IMR-90 (cell line): ENCODE measurements at regions not wholly inside any gene's neighbourhood (a gene's known extent, or its start where the extent isn't known, plus 50 kb on each side); places are given as distances from the start of the nearest gene placed in this dataset.

Source experiments
- ATAC-seq: fragments of 200-7000 bp; cut with Tn5 transposase; 2 replicates; pipeline ENCODE4 v1.9.1; 2020; ENCODE audit warnings: low read depth, mild to moderate bottlenecking, moderate library complexity
- BruUV-seq: library from RNA; stranded (reverse); fragments of 400-500 nt; replicated peaks from 2 replicates; lab custom pipeline; 2021; lab: Mats Ljungman, UMichigan
- CTCF ChIA-PET: fragments of 300-600 bp; formaldehyde crosslinking; extraction: SDS; loops from one replicate; lab custom pipeline; 2021; ENCODE audit warnings: antibody characterized with exemption; lab: Yijun Ruan, JAX
- POLR2A ChIA-PET: fragments of 300-600 bp; sonication (Branson Sonifier 250); formaldehyde crosslinking; loops from one replicate; lab custom pipeline; 2022; ENCODE audit warnings: antibody characterized with exemption; ENCODE audit not compliant: unreplicated experiment; lab: Charles Lee
- DNase-seq: peaks from one replicate; pipeline ENCODE4 v3.0.0; 2013
- H2AFZ ChIP-seq: replicated peaks from 2 replicates; pipeline ENCODE3; 2013; ENCODE audit warnings: low read length, mild to moderate bottlenecking; ENCODE audit not compliant: poor library complexity
- H2AK5ac ChIP-seq: 2 replicates; pipeline ENCODE4 v1.6.1; 2013; ENCODE audit warnings: low read depth, low read length, inconsistent platforms
- H2AK9ac ChIP-seq: replicated peaks from 2 replicates; pipeline ENCODE3; 2013; ENCODE audit warnings: mild to moderate bottlenecking, low read depth, low read length, moderate library complexity; ENCODE audit not compliant: poor library complexity
- H2BK120ac ChIP-seq: 2 replicates; pipeline ENCODE4 v1.6.1; 2013; ENCODE audit warnings: low read depth, low read length, inconsistent platforms
- H2BK15ac ChIP-seq: 3 replicates; pipeline ENCODE4 v1.6.1; 2013; ENCODE audit warnings: low read depth, low read length, inconsistent platforms
- H2BK20ac ChIP-seq: 2 replicates; pipeline ENCODE4 v1.6.1; 2013; ENCODE audit warnings: low read depth, mild to moderate bottlenecking, inconsistent platforms, low read length, moderate library complexity
- H2BK5ac ChIP-seq: 2 replicates; pipeline ENCODE4 v1.6.1; 2013; ENCODE audit warnings: mild to moderate bottlenecking, low read depth, low read length, inconsistent platforms; ENCODE audit not compliant: poor library complexity, severe bottlenecking
- H3K14ac ChIP-seq: replicated peaks from 2 replicates; pipeline ENCODE4 v1.6.1; 2013; ENCODE audit warnings: low read depth, low read length, inconsistent platforms
- H3K18ac ChIP-seq: 2 replicates; pipeline ENCODE4 v1.6.1; 2013; ENCODE audit warnings: low read depth, low read length, control low read depth
- H3K23ac ChIP-seq: 2 replicates; pipeline ENCODE4 v1.6.1; 2013; ENCODE audit warnings: low read depth, low read length, inconsistent platforms
- H3K27ac ChIP-seq: 2 replicates; pipeline ENCODE4 v1.5.1; 2013; ENCODE audit warnings: mild to moderate bottlenecking, control low read depth, low read length; ENCODE audit not compliant: insufficient read depth
- H3K27me3 ChIP-seq: 2 replicates; pipeline ENCODE4 v1.6.1; 2013; ENCODE audit warnings: low read length; ENCODE audit not compliant: control insufficient read depth, insufficient read depth
- H3K36me3 ChIP-seq: 2 replicates; pipeline ENCODE4 v1.6.1; 2013; ENCODE audit warnings: low read length, mixed read lengths; ENCODE audit not compliant: control insufficient read depth, insufficient read depth
- H3K4ac ChIP-seq: 2 replicates; pipeline ENCODE4 v1.6.1; 2013; ENCODE audit warnings: low read depth, low read length, inconsistent platforms
- H3K4me1 ChIP-seq: 2 replicates; pipeline ENCODE4 v1.6.1; 2013; ENCODE audit warnings: low read length, mixed read lengths; ENCODE audit not compliant: control insufficient read depth, insufficient read depth
- H3K4me2 ChIP-seq: 2 replicates; pipeline ENCODE4 v1.6.1; 2013; ENCODE audit warnings: low read depth, mild to moderate bottlenecking, control low read depth, low read length, moderate library complexity
- H3K4me3 ChIP-seq: 2 replicates; pipeline ENCODE4 v1.5.1; 2013; ENCODE audit warnings: low read depth, mild to moderate bottlenecking, control low read depth, low read length, moderate library complexity; ENCODE audit not compliant: insufficient read depth
- H3K56ac ChIP-seq: 2 replicates; pipeline ENCODE4 v1.6.1; 2013; ENCODE audit warnings: low read length, inconsistent platforms; ENCODE audit not compliant: insufficient read depth; ENCODE audit errors: extremely low read depth
- H3K79me1 ChIP-seq, 2 experiments: 2 replicates each; pipeline ENCODE4 v1.6.1; 2013; ENCODE audit warnings: low read length in 2 of 2, inconsistent platforms in 1 of 2, low read depth in 1 of 2
- H3K9ac ChIP-seq: 2 replicates; pipeline ENCODE4 v1.6.1; 2013; ENCODE audit warnings: low read depth, low read length, control low read depth
- H3K9me1 ChIP-seq: 2 replicates; pipeline ENCODE4 v1.6.1; 2013; ENCODE audit warnings: low read length, inconsistent platforms; ENCODE audit not compliant: insufficient read depth
- H3K9me3 ChIP-seq: 2 replicates; pipeline ENCODE4 v1.6.1; 2013; ENCODE audit warnings: low read length; ENCODE audit not compliant: control insufficient read depth, insufficient read depth
- H4K20me1 ChIP-seq: 2 replicates; pipeline ENCODE4 v1.6.1; 2013; ENCODE audit warnings: low read length, inconsistent platforms; ENCODE audit not compliant: insufficient read depth
- H4K5ac ChIP-seq: 2 replicates; pipeline ENCODE4 v1.6.1; 2013; ENCODE audit warnings: mild to moderate bottlenecking, low read depth, low read length, control low read depth
- H4K8ac ChIP-seq, 2 experiments: 2 replicates each; pipeline ENCODE4 v1.6.1; 2013; ENCODE audit warnings: low read depth in 2 of 2, low read length in 2 of 2, control low read depth in 1 of 2, inconsistent platforms in 1 of 2
- H4K91ac ChIP-seq: 2 replicates; pipeline ENCODE4 v1.6.1; 2013; ENCODE audit warnings: low read depth, low read length, inconsistent platforms; ENCODE audit not compliant: insufficient read depth
- BHLHE40 ChIP-seq: fragments of 150-350 bp; IDR thresholded peaks from 2 replicates; pipeline ENCODE4 v1.6.1; 2016; ENCODE audit warnings: mild to moderate bottlenecking, low read depth, low read length
- CEBPB ChIP-seq: IDR thresholded peaks from 2 replicates; pipeline ENCODE4 v1.6.1; 2012; ENCODE audit warnings: low read depth, low read length, improper control_type of control experiment
- CHD1 ChIP-seq: IDR thresholded peaks from 2 replicates; pipeline ENCODE4 v1.6.1; 2012; ENCODE audit warnings: low read depth, low read length, improper control_type of control experiment
- CTCF ChIP-seq: conservative IDR thresholded peaks from 2 replicates; pipeline ENCODE4 v1.5.1; 2012; ENCODE audit warnings: mild to moderate bottlenecking, low read depth, low read length, improper control_type of control experiment
- ELK1 ChIP-seq: fragments of 150-350 bp; IDR thresholded peaks from 2 replicates; pipeline ENCODE4 v1.6.1; 2016; ENCODE audit warnings: low read depth, mild to moderate bottlenecking, low read length, moderate library complexity, borderline replicate concordance
- FOS ChIP-seq: fragments of 150-350 bp; IDR thresholded peaks from 2 replicates; pipeline ENCODE4 v1.6.1; 2016; ENCODE audit warnings: low read depth, low read length
- MAFK ChIP-seq: IDR thresholded peaks from 2 replicates; pipeline ENCODE4 v1.6.1; 2012; ENCODE audit warnings: low read depth, low read length, improper control_type of control experiment
- MAZ ChIP-seq: IDR thresholded peaks from 2 replicates; pipeline ENCODE4 v1.6.1; 2012; ENCODE audit warnings: low read depth, mild to moderate bottlenecking, low read length, improper control_type of control experiment, moderate library complexity, borderline replicate concordance
- MXI1 ChIP-seq: IDR thresholded peaks from 2 replicates; pipeline ENCODE4 v1.6.1; 2012; ENCODE audit warnings: low read depth, mild to moderate bottlenecking, low read length, moderate library complexity, borderline replicate concordance
- NFE2L2 ChIP-seq: fragments of 150-350 bp; IDR thresholded peaks from 2 replicates; pipeline ENCODE4 v1.6.1; 2016; ENCODE audit warnings: low read depth, mild to moderate bottlenecking, low read length
- POLR2A ChIP-seq: IDR thresholded peaks from 2 replicates; pipeline ENCODE4 v1.6.1; 2012; ENCODE audit warnings: mild to moderate bottlenecking, low read depth, low read length
- RAD21 ChIP-seq: IDR thresholded peaks from 2 replicates; pipeline ENCODE4 v1.6.1; 2012; ENCODE audit warnings: low read length, improper control_type of control experiment
- RCOR1 ChIP-seq: IDR thresholded peaks from 2 replicates; pipeline ENCODE4 v1.6.1; 2012; ENCODE audit warnings: mild to moderate bottlenecking, low read length, improper control_type of control experiment; ENCODE audit not compliant: insufficient replicate concordance
- RFX5 ChIP-seq: IDR thresholded peaks from 2 replicates; pipeline ENCODE4 v1.8.0; 2012; ENCODE audit warnings: low read depth, mild to moderate bottlenecking, low read length, moderate library complexity
- SMC3 ChIP-seq: fragments of 150-350 bp; IDR thresholded peaks from 2 replicates; pipeline ENCODE4 v1.6.1; 2016; ENCODE audit warnings: low read depth, mild to moderate bottlenecking, antibody characterized with exemption, low read length, moderate library complexity
- USF2 ChIP-seq: fragments of 150-350 bp; IDR thresholded peaks from 2 replicates; pipeline ENCODE4 v1.6.1; 2017; ENCODE audit warnings: mild to moderate bottlenecking, antibody characterized with exemption, low read length, low read depth
- WGBS, 2 experiments: methylation state at CpG; one replicate each; pipeline versions ENCODE4 v1.1.5 to v1.1.7; 2013; ENCODE audit warnings: missing lambda C conversion rate in 2 of 2; ENCODE audit not compliant: insufficient read length in 1 of 2; ENCODE audit errors: extremely low coverage in 2 of 2; 5-methylcytosine and 5-hydroxymethylcytosine counted together
- dilution Hi-C: fragments of 300-500 bp; cut with HindIII; formaldehyde crosslinking; loops from one replicate; pipeline ENCODE4 v1.14.3; 2018; ENCODE audit warnings: low sequenced_read_pairs; ENCODE audit not compliant: unreplicated experiment
- in situ Hi-C: fragments of 300-500 bp; cut with MboI; formaldehyde crosslinking; loops from 3 replicates; pipeline ENCODE4 v1.14.3; 2019; ENCODE audit warnings: low sequenced_read_pairs, inconsistent platforms, mixed read lengths
- intact Hi-C: fragments of 100-400 bp; cut with micrococcal nuclease; formaldehyde crosslinking; loops from 2 replicates; pipeline ENCODE4 v1.10.0; 2022

- no TSS peak for BruUV-seq
- Histone ChIP-seq H2BK20ac (no peak overlapping the region), H4K8ac (no peak overlapping the region), H3K9ac (no peak overlapping the region), H2BK15ac (no peak overlapping the region), H3K36me3 (no peaks in the 10 kb centered on the region), H2BK120ac (no peak overlapping the region), H3K18ac (no peak overlapping the region), H4K20me1 (no peaks in the 10 kb centered on the region), H3K56ac (no peak overlapping the region), H3K27ac (no peak overlapping the region), H2AK5ac (no peak overlapping the region), H3K4me3 (no peak overlapping the region), H3K4me1 (no peaks in the 10 kb centered on the region), H3K9me1 (no peaks in the 10 kb centered on the region), H3K23ac (no peak overlapping the region), H2BK5ac (no peak overlapping the region), H3K4me2 (no peak overlapping the region), H3K27me3 (no peaks in the 10 kb centered on the region), H3K9me3 (peaks cover 6% of the 10 kb centered on the region; the same call in 1 of the 2 replicates), H4K91ac (no peak overlapping the region), H4K5ac (no peak overlapping the region), H2AFZ (no peak overlapping the region), H3K79me1 (no peaks in the 10 kb centered on the region), H3K14ac (no peak overlapping the region), H2AK9ac (no peak overlapping the region), H3K4ac (no peak overlapping the region)
- TF ChIP-seq MXI1 (no peak), BHLHE40 (no peak), MAZ (no peak), SMC3 (no peak), CEBPB (no peak), CHD1 (no peak), RFX5 (no peak), NFE2L2 (no peak), ELK1 (no peak), MAFK (no peak), CTCF (no peak), RCOR1 (no peak), USF2 (no peak), FOS (no peak), RAD21 (no peak), POLR2A (no peak)
- ATAC-seq (no peak), DNase-seq (no peak)
- ChIA-PET CTCF (no interaction called here), POLR2A (no interaction called here)
- 40% methylated on average over 1 of the region's 3 CpGs; no CpG with 5 or more reads in 1 of the 2 experiments for WGBS, 2 experiments
- in situ Hi-C loops (no loop called here), dilution Hi-C loops (no loop called here), intact Hi-C loops (no loop called here)
Measured at GRCh38 chrX:125895518-125895917, 270.6 kb downstream of the DCAF12L2 start.
